ENCODE measurements at regions not wholly inside any gene's neighbourhood (a gene's known extent, or its start where the extent isn't known, plus 50 kb on each side); places are given as distances from the start of the nearest gene placed in this dataset.
"Not testable (repeated sequence)": the region's sequence is repeated elsewhere in the genome, so short reads cannot be mapped to it uniquely, and the experiment has no call there.

DNA sequence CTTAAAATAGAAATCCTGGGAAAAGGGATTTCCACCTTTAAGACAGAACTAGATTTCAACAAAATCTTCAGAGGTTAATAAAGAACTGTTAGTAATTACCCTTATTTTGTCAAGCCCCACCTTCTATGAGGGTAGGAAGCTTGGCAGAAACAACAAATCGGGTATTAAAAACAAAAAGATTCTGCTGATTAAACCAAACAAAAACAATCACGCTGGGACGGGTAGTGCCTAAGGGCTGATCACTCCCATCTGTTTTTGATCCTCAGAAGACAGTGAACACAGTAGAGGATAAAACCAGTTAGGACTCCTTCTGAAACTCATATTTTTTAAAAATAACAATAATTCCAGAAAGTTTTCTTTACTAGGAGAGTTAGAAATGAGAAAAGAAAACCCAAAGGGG is 441.3 kb upstream of the API5 start:
- no peak overlapping the region for H2AFZ ChIP-seq (ENCODE audit: low read length)
- ChIA-PET CTCF (ENCODE audit: unreplicated experiment) (no interaction called here), POLR2A (interaction anchor here (0.6 kb wide), 1 partner anchor 27 kb away, joined by 5 read pairs; no protein-coding TSS in a partner anchor)
- DNase-seq (ENCODE audit: low spot score), result no peak
- H3K4me1 ChIP-seq (ENCODE audit: insufficient read depth, low read length, poor library complexity, severe bottlenecking), result no peaks in the 10 kb centered on the region
- no peaks in the 10 kb centered on the region for H4K20me1 ChIP-seq (ENCODE audit: insufficient read depth, low read length)
- TF ChIP-seq EZH2phosphoT487 (IDR thresholded peaks at IDR 0.05; ENCODE audit: borderline replicate concordance, low read depth, low read length), result no peak
- TF ChIP-seq, protein P1, sequence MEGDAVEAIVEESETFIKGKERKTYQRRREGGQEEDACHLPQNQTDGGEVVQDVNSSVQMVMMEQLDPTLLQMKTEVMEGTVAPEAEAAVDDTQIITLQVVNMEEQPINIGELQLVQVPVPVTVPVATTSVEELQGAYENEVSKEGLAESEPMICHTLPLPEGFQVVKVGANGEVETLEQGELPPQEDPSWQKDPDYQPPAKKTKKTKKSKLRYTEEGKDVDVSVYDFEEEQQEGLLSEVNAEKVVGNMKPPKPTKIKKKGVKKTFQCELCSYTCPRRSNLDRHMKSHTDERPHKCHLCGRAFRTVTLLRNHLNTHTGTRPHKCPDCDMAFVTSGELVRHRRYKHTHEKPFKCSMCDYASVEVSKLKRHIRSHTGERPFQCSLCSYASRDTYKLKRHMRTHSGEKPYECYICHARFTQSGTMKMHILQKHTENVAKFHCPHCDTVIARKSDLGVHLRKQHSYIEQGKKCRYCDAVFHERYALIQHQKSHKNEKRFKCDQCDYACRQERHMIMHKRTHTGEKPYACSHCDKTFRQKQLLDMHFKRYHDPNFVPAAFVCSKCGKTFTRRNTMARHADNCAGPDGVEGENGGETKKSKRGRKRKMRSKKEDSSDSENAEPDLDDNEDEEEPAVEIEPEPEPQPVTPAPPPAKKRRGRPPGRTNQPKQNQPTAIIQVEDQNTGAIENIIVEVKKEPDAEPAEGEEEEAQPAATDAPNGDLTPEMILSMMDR (conservative IDR thresholded peaks at IDR 0.05; ENCODE audit: low read length), result no peak
- H3K9me3 ChIP-seq (ENCODE audit: low read length), result no peaks in the 10 kb centered on the region
- no peaks in the 10 kb centered on the region for H3K36me3 ChIP-seq (ENCODE audit: insufficient read depth, low read length)
- H3K79me2 ChIP-seq (ENCODE audit: insufficient read depth, low read depth, low read length), result no peaks in the 10 kb centered on the region
- H3K4me3 ChIP-seq (ENCODE audit: low read depth, low read length, poor library complexity, severe bottlenecking), result no peak overlapping the region
- no peak overlapping the region for H3K27ac ChIP-seq (ENCODE audit: low read depth, low read length, poor library complexity, severe bottlenecking)
- intact Hi-C loops (cut with micrococcal nuclease; ENCODE audit: unreplicated experiment), result no loop called here
- no peak overlapping the region for H3K4me2 ChIP-seq (ENCODE audit: low read length)
- no peaks in the 10 kb centered on the region for H3K9me2 ChIP-seq (ENCODE audit: insufficient read depth, low read length)
- no TSS peak for BruUV-seq (replicated peaks)

DNA sequence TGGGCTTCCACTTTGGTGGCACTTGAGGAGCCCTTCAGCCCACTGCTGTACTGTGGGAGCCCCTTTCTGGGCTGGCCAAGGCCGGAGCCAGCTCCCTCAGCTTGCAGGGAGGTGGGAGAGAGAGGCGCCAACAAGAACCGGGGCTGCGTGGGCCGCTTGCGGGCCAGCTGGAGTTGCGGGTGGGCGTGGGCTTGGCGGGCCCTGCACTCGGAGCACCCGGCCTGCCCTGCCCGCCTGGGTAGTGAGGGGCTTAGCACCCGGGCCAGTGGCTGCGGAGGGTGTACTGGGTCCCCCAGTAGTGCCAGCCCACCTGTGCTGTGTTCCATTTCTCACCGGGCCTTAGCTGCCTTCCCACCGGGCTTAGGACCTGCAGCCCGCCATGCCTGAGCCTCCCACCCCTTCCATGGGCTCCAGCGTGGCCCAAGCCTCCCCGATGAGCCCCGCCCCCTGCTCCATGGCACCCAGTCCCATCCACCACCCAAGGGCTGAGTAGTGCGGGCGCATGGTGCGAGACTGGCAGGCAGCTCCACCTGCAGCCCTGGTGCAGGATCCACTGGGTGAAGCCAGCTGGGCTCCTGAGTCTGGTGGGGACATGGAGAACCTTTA is 437.9 kb upstream of the API5 start:
- H3K36me3 ChIP-seq (ENCODE audit: insufficient read depth, low read length); H3K9me3 ChIP-seq (ENCODE audit: low read length); H3K4me2 ChIP-seq (ENCODE audit: low read length); DNase-seq (ENCODE audit: low spot score); H3K27ac ChIP-seq (ENCODE audit: low read depth, low read length, poor library complexity, severe bottlenecking); POLR2A ChIA-PET; BruUV-seq (replicated peaks); H3K79me2 ChIP-seq (ENCODE audit: insufficient read depth, low read depth, low read length); H3K4me3 ChIP-seq (ENCODE audit: low read depth, low read length, poor library complexity, severe bottlenecking); H2AFZ ChIP-seq (ENCODE audit: low read length); intact Hi-C loops (cut with micrococcal nuclease; ENCODE audit: unreplicated experiment); H4K20me1 ChIP-seq (ENCODE audit: insufficient read depth, low read length); H3K4me1 ChIP-seq (ENCODE audit: insufficient read depth, low read length, poor library complexity, severe bottlenecking); CTCF ChIA-PET (ENCODE audit: unreplicated experiment); H3K9me2 ChIP-seq (ENCODE audit: insufficient read depth, low read length): not testable (repeated sequence)

DNA sequence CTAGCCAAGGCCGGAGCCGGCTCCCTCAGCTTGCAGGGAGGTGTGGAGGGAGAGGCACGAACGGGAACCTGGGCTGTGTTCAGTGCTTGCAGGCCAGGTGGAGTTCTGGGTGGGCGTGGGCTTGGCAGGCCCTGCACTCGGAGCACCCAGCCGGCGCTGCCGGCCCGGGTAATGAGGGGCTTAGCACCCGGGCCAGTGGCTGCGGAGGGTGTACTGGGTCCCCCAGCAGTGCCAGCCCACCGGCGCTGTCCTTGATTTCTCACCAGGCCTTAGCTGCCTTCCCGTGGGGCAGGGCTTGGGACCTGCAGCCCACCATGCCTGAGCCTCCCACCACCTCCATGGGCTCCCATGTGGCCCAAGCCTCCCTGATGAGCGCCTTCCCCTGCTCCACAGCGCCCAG is 430.5 kb upstream of the API5 start:
- H3K36me3 ChIP-seq (ENCODE audit: insufficient read depth, low read length); H3K79me2 ChIP-seq (ENCODE audit: insufficient read depth, low read depth, low read length); intact Hi-C loops (cut with micrococcal nuclease; ENCODE audit: unreplicated experiment): not testable (repeated sequence)

DNA sequence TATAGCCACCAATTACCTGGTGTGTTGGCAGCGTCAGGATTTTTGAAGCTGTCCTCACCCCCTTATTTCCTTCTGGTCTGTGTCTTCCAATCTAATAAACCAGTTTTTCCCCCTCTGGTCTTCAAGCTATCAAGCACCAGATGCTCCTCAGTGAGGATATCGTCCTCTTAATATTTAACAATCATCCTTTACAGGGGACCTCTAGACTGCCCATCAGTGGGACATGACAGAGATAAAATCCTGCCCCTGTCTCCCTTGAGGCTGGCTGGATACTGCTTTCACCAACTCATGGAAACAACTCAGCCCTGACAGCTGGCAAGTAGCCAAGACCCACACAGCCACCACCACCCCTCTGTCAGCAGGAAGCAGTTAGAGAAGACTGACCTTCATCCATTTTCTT is 421.0 kb upstream of the API5 start:
- BruUV-seq (replicated peaks), result no TSS peak
- intact Hi-C loops (cut with micrococcal nuclease; ENCODE audit: unreplicated experiment), result no loop called here
- TF ChIP-seq, protein P1 (conservative IDR thresholded peaks at IDR 0.05; ENCODE audit: low read length), result no peak

More for the DNA sequence above, 430.5 kb upstream of the API5 start:
- H3K9me3 ChIP-seq (ENCODE audit: low read length); H3K4me1 ChIP-seq (ENCODE audit: insufficient read depth, low read length, poor library complexity, severe bottlenecking); H3K4me3 ChIP-seq (ENCODE audit: low read depth, low read length, poor library complexity, severe bottlenecking); H4K20me1 ChIP-seq (ENCODE audit: insufficient read depth, low read length); H3K9me2 ChIP-seq (ENCODE audit: insufficient read depth, low read length); CTCF ChIA-PET (ENCODE audit: unreplicated experiment); DNase-seq (ENCODE audit: low spot score); H2AFZ ChIP-seq (ENCODE audit: low read length); POLR2A ChIA-PET; BruUV-seq (replicated peaks); H3K4me2 ChIP-seq (ENCODE audit: low read length); H3K27ac ChIP-seq (ENCODE audit: low read depth, low read length, poor library complexity, severe bottlenecking): not testable (repeated sequence)

More for the DNA sequence above, 421.0 kb upstream of the API5 start:
- H3K9me3 ChIP-seq (ENCODE audit: low read length), result no peaks in the 10 kb centered on the region
- H3K36me3 ChIP-seq (ENCODE audit: insufficient read depth, low read length), result no peaks in the 10 kb centered on the region
- CTCF ChIA-PET (ENCODE audit: unreplicated experiment), result no interaction called here
- no peaks in the 10 kb centered on the region for H4K20me1 ChIP-seq (ENCODE audit: insufficient read depth, low read length)
- no peak for DNase-seq (ENCODE audit: low spot score)
- H3K27ac ChIP-seq (ENCODE audit: low read depth, low read length, poor library complexity, severe bottlenecking), result no peak overlapping the region
- no peak overlapping the region for H2AFZ ChIP-seq (ENCODE audit: low read length)
- no peak overlapping the region for H3K4me2 ChIP-seq (ENCODE audit: low read length)
- H3K9me2 ChIP-seq (ENCODE audit: insufficient read depth, low read length), result no peaks in the 10 kb centered on the region
- H3K79me2 ChIP-seq (ENCODE audit: insufficient read depth, low read depth, low read length), result no peaks in the 10 kb centered on the region
- no peak overlapping the region for H3K4me3 ChIP-seq (ENCODE audit: low read depth, low read length, poor library complexity, severe bottlenecking)
- POLR2A ChIA-PET, result interaction anchor here (1.0 kb wide), 1 partner anchor 198 kb away, joined by 3 read pairs; no protein-coding TSS in a partner anchor
- H3K4me1 ChIP-seq (ENCODE audit: insufficient read depth, low read length, poor library complexity, severe bottlenecking), result no peaks in the 10 kb centered on the region

All from OCI-LY7 (cell line).